SK-N-MC (cell line): ENCODE measurements at regions not wholly inside any gene's neighbourhood (a gene's known extent, or its start where the extent isn't known, plus 50 kb on each side); places are given as distances from the start of the nearest gene placed in this dataset.

ENCODE experiments used
- EZH2 ChIP-seq: fragments of 200-600 bp; sonication (generic); IDR thresholded peaks from one replicate; pipeline ENCODE4 v1.6.1; 2017; ENCODE audit warnings: antibody characterized with exemption
- FOXP2 ChIP-seq: optimal IDR thresholded peaks from 2 replicates; pipeline ENCODE3; 2011; ENCODE audit warnings: mild to moderate bottlenecking, moderate library complexity; ENCODE audit not compliant: insufficient read depth; ENCODE audit errors: extremely low read length, control extremely low read depth
- POLR2AphosphoS5 ChIP-seq: IDR thresholded peaks from 2 replicates; pipeline ENCODE4 v1.6.1; 2012; ENCODE audit warnings: mild to moderate bottlenecking, low read depth, low read length, borderline replicate concordance

DNA sequence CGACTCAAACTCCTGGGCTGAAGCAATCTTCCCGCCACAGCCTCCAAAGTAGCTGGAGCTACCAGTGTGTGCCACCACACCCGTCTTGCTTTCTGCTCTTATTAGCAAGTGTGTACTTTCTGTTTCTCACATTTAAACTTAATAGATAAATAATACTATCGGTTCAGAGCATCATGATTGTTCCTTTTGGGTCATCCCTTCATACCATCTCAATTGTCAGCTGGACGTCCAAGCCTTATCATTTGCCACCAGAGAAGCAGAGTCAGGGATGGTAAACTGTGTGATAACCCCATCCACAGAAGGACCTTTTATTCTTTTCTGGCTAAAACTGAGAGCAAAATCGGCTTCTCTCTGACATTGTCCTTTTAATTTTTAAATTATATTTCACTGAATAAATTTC is 279.8 kb upstream of the GOT2 start:
- TF ChIP-seq EZH2 (no peak), POLR2AphosphoS5 (no peak), FOXP2 (no peak)
